GM19397 (cell line): ENCODE measurements at regions not wholly inside any gene's neighbourhood (a gene's known extent, or its start where the extent isn't known, plus 50 kb on each side); places are given as distances from the start of the nearest gene placed in this dataset.
"Not testable (repeated sequence)": the region's sequence is repeated elsewhere in the genome, so short reads cannot be mapped to it uniquely, and the experiment has no call there.

Source experiments
- ATAC-seq: cut with Tn5 transposase; IDR thresholded peaks from one replicate; pipeline ENCODE4 v1.9.1; 2021; ENCODE audit warnings: mild to moderate bottlenecking, moderate library complexity; ENCODE audit not compliant: unreplicated experiment

- ATAC-seq, result no peak
Observed at GRCh38 chr12:89844539-89844938, 135.9 kb upstream of the ATP2B1 start.

GRCh38 chr12:89840162-89840922 is 131.7 kb upstream of the ATP2B1 start:
- no peak for ATAC-seq

- ATAC-seq, result no peak
Observed at GRCh38 chr12:89839444-89839843, 130.8 kb upstream of the ATP2B1 start.

GRCh38 chr12:89838833-89839232 is 130.2 kb upstream of the ATP2B1 start:
- no peak for ATAC-seq

- no peak for ATAC-seq
Observed at GRCh38 chr12:89836026-89836425, 127.4 kb upstream of the ATP2B1 start.

GRCh38 chr12:89834676-89835075 is 126.0 kb upstream of the ATP2B1 start:
- no peak for ATAC-seq

- no peak for ATAC-seq
Observed at GRCh38 chr12:89833337-89834252, 125.0 kb upstream of the ATP2B1 start.

GRCh38 chr12:89832336-89832735 is 123.7 kb upstream of the ATP2B1 start:
- ATAC-seq, result no peak

- ATAC-seq, result no peak
Observed at GRCh38 chr12:89831310-89832095, 122.9 kb upstream of the ATP2B1 start.

- ATAC-seq, result no peak
Observed at GRCh38 chr12:89829434-89829975, 120.9 kb upstream of the ATP2B1 start.

GRCh38 chr12:89828575-89828974 is 119.9 kb upstream of the ATP2B1 start:
- no peak for ATAC-seq

GRCh38 chr12:89827592-89827991 is 119.0 kb upstream of the ATP2B1 start:
- ATAC-seq, result no peak

- ATAC-seq, result no peak
Observed at GRCh38 chr12:89826468-89826867, 117.8 kb upstream of the ATP2B1 start.

GRCh38 chr12:89825591-89826449 is 117.2 kb upstream of the ATP2B1 start:
- ATAC-seq, result no peak

GRCh38 chr12:89824822-89825221 is 116.2 kb upstream of the ATP2B1 start:
- no peak for ATAC-seq

- not testable (repeated sequence) for ATAC-seq
Observed at GRCh38 chr12:89822992-89823391, 114.4 kb upstream of the ATP2B1 start.

- no peak for ATAC-seq
Observed at GRCh38 chr12:89821896-89822295, 113.3 kb upstream of the ATP2B1 start.

GRCh38 chr12:89817501-89818226 is 109.0 kb upstream of the ATP2B1 start:
- ATAC-seq, result no peak

- no peak for ATAC-seq
Observed at GRCh38 chr12:89815225-89815624, 106.6 kb upstream of the ATP2B1 start.
